Natural killer cell (primary cell): ENCODE measurements at regions not wholly inside any gene's neighbourhood (a gene's known extent, or its start where the extent isn't known, plus 50 kb on each side); places are given as distances from the start of the nearest gene placed in this dataset.

ENCODE experiments used
- ATAC-seq, 3 donors: fragments of 150-1000 bp in 2 of 3; fragments of 200-7000 bp in 1 of 3; cut with Tn5 transposase; 1 replicate in 1 of 3; 2 replicates in 2 of 3; pipeline ENCODE4 v1.10.0; 2021; ENCODE audit warnings: mild to moderate bottlenecking in 2 of 3, moderate library complexity in 2 of 3
- DNase-seq, 2 donors: peaks; one replicate each; pipeline versions ENCODE4 v3.0.0 to v3.0.0-alpha.2; 2013 to 2021; ENCODE audit warnings: mixed read lengths in 1 of 2
- H3K27ac ChIP-seq: one replicate; pipeline ENCODE4 v1.5.1; 2013; ENCODE audit warnings: mild to moderate bottlenecking, low read length
- H3K27me3 ChIP-seq: one replicate; pipeline ENCODE4 v1.6.1; 2013; ENCODE audit warnings: low read length; ENCODE audit not compliant: control insufficient read depth, insufficient read depth
- H3K36me3 ChIP-seq: one replicate; pipeline ENCODE4 v1.6.1; 2013; ENCODE audit warnings: low read length; ENCODE audit not compliant: control insufficient read depth, insufficient read depth
- H3K4me1 ChIP-seq: one replicate; pipeline ENCODE4 v1.6.1; 2013; ENCODE audit warnings: low read length; ENCODE audit not compliant: control insufficient read depth, insufficient read depth
- H3K4me3 ChIP-seq: one replicate; pipeline ENCODE4 v1.5.1; 2013; ENCODE audit warnings: low read length
- H3K9me3 ChIP-seq: one replicate; pipeline ENCODE4 v1.6.1; 2013; ENCODE audit warnings: low read length; ENCODE audit not compliant: control insufficient read depth, insufficient read depth
- H3K27ac Mint-ChIP-seq, 2 donors: one replicate each; pipeline ENCODE4 v1.8.0; 2022; ENCODE audit warnings: mild to moderate bottlenecking in 2 of 2, mixed read lengths in 2 of 2, moderate library complexity in 1 of 2
- H3K27me3 Mint-ChIP-seq, 2 donors: one replicate each; pipeline ENCODE4 v1.8.0; 2022; ENCODE audit warnings: low read depth in 2 of 2, mixed read lengths in 2 of 2
- H3K36me3 Mint-ChIP-seq: one replicate; pipeline ENCODE4 v1.8.0; 2022; ENCODE audit warnings: mixed read lengths
- H3K4me1 Mint-ChIP-seq, 2 donors: one replicate each; pipeline ENCODE4 v1.8.0; 2022; ENCODE audit warnings: mixed read lengths in 2 of 2
- H3K4me3 Mint-ChIP-seq: one replicate; pipeline ENCODE4 v1.8.0; 2022; ENCODE audit warnings: mild to moderate bottlenecking, moderate library complexity, mixed read lengths
- H3K9me3 Mint-ChIP-seq, 2 donors: one replicate each; pipeline ENCODE4 v1.8.0; 2022; ENCODE audit warnings: mixed read lengths in 2 of 2
- WGBS: methylation state at CpG from one replicate; pipeline ENCODE4 v1.1.7; 2013; ENCODE audit warnings: missing lambda C conversion rate; ENCODE audit not compliant: insufficient coverage; 5-methylcytosine and 5-hydroxymethylcytosine counted together
- intact Hi-C: fragments of 100-400 bp; cut with micrococcal nuclease; formaldehyde crosslinking; loops from one replicate; pipeline ENCODE4 v1.14.2; 2022
- TF ChIP-seq, protein P1 (sequence below): fragments of 200-600 bp; IDR thresholded peaks from one replicate; pipeline ENCODE4 v1.8.0; 2022; ENCODE audit warnings: antibody characterized with exemption

DNA sequence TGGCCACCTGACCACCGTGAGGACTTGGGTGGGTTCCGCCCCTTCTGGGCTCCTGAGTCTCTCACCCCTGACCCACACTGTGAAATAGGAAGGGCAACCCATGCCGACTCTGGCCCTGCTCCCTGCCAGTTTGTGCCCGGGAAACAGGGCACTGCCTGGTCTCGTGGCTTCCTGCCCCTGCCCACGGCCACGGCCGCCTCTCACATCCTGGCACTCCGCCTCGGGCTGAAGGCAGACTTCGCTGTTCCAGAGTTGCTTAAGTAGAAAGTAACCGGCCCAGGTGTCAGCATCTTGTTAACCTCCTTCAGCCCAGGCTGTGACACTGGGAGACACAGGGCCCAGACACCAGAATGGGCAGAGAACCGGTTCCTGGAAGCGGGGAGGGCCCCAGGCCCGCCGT is 68.7 kb upstream of the RNU6ATAC start:
- Mint-ChIP-seq H3K27ac (no peak overlapping the region), H3K27me3 (peaks cover 0 to 6% of the 10 kb centered on the region in 2 donors), H3K4me1 (no peaks in the 10 kb centered on the region), H3K9me3 (no peaks in the 10 kb centered on the region), H3K4me3 (no peak overlapping the region), H3K36me3 (no peaks in the 10 kb centered on the region)
- Histone ChIP-seq H3K27ac (no peak overlapping the region), H3K9me3 (no peaks in the 10 kb centered on the region), H3K27me3 (no peaks in the 10 kb centered on the region), H3K4me1 (no peaks in the 10 kb centered on the region), H3K4me3 (no peak overlapping the region), H3K36me3 (no peaks in the 10 kb centered on the region)
- ATAC-seq (no peak), DNase-seq (no peak)
- intact Hi-C loops, result no loop called here
- TF ChIP-seq, protein P1, sequence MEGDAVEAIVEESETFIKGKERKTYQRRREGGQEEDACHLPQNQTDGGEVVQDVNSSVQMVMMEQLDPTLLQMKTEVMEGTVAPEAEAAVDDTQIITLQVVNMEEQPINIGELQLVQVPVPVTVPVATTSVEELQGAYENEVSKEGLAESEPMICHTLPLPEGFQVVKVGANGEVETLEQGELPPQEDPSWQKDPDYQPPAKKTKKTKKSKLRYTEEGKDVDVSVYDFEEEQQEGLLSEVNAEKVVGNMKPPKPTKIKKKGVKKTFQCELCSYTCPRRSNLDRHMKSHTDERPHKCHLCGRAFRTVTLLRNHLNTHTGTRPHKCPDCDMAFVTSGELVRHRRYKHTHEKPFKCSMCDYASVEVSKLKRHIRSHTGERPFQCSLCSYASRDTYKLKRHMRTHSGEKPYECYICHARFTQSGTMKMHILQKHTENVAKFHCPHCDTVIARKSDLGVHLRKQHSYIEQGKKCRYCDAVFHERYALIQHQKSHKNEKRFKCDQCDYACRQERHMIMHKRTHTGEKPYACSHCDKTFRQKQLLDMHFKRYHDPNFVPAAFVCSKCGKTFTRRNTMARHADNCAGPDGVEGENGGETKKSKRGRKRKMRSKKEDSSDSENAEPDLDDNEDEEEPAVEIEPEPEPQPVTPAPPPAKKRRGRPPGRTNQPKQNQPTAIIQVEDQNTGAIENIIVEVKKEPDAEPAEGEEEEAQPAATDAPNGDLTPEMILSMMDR, result no peak
- WGBS, result 36% methylated on average over 16 of the region's 16 CpGs

DNA sequence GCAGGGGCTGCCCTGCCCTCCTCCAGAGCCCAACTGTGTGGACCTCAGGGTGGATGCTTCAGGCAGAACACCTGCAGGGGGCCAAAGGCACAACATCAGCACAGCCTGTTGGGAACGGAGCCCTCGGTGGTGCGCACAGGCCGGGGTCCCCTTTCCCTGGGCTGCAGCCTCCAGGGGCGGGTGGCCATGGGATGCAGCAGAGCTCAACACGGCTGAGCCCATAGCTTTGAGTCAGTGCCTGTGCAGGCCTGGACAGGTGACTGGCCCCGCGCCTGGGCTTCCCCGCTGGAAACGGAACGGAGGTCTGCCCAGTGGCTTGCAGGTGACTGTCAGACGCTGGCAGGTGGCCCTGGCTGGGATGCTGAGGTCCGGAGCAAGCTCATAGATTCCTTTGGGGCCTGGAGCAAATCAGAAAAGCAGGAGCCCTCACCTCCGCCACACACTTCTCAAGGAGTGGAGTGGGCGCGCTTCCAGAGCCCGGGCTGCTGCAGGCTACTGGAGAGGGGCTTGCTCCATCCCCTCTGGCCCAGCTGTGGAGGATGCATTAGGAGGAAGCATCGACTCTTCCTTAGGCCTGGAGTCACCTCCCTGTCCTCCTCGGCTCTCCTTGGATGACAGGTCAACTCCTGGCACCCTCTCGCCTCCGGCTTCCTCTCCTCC is 69.8 kb upstream of the RNU6ATAC start:
- ATAC-seq, result no peak
- Histone ChIP-seq H3K27ac (no peak overlapping the region), H3K9me3 (no peaks in the 10 kb centered on the region), H3K27me3 (no peaks in the 10 kb centered on the region), H3K36me3 (no peaks in the 10 kb centered on the region), H3K4me1 (no peaks in the 10 kb centered on the region), H3K4me3 (no peak overlapping the region)
- H3K27ac Mint-ChIP-seq, result no peak overlapping the region
- TF ChIP-seq, protein P1, result no peak
- intact Hi-C loops, result no loop called here
- 90% methylated on average over 21 of the region's 21 CpGs for WGBS
- H3K9me3 Mint-ChIP-seq, result no peaks in the 10 kb centered on the region
- no peak overlapping the region for H3K4me3 Mint-ChIP-seq
- peaks cover 0 to 7% of the 10 kb centered on the region in 2 donors for H3K27me3 Mint-ChIP-seq
- no peaks in the 10 kb centered on the region for H3K4me1 Mint-ChIP-seq
- H3K36me3 Mint-ChIP-seq, result no peaks in the 10 kb centered on the region
- DNase-seq, result no peak

DNA sequence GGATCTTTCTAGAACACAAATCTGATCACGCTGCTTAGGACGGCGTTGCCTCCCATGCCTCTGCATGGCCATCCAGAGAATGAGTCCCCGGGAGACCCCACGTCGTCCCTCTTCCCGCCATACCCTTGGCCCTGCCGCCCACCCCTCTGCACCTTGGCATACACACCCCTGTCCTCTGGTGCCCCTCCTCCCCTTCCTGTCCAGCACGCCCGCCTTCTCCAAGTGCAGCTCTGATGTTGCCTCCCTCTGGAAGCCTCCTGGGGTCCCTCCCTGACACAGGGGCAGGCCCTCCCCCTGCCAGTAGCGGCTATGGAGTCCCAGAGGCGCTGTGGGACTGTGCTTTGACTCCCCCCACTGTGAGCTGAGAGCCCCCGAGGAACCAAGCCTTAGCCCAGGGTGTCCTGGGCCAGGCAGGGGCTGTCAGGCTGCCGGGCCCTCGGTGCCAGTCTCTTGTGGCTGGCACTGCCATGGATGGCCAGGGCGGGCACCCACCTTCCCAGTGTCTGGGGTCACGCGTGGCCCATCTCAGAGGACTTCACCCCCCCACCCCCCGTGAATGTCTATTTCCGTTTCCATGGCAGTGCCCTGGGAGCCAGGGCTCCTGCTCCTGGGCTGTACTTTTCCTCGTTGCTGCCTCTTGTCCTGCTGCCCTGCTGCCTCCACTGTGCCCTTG is 70.5 kb upstream of the RNU6ATAC start:
- Histone ChIP-seq H3K27me3 (no peaks in the 10 kb centered on the region), H3K27ac (no peak overlapping the region), H3K9me3 (no peaks in the 10 kb centered on the region), H3K4me3 (no peak overlapping the region), H3K36me3 (no peaks in the 10 kb centered on the region), H3K4me1 (no peaks in the 10 kb centered on the region)
- no peak overlapping the region for H3K4me3 Mint-ChIP-seq
- H3K4me1 Mint-ChIP-seq, result no peaks in the 10 kb centered on the region
- TF ChIP-seq, protein P1, result no peak
- H3K36me3 Mint-ChIP-seq, result no peaks in the 10 kb centered on the region
- DNase-seq (no peak), ATAC-seq (no peak)
- intact Hi-C loops, result no loop called here
- H3K9me3 Mint-ChIP-seq, result no peaks in the 10 kb centered on the region
- 86% methylated on average over 21 of the region's 21 CpGs for WGBS
- H3K27me3 Mint-ChIP-seq, result peaks cover 0 to 12% of the 10 kb centered on the region in 2 donors
- no peak overlapping the region for H3K27ac Mint-ChIP-seq
